Breast epithelium (tissue), 4 donors: ENCODE measurements at regions not wholly inside any gene's neighbourhood (a gene's known extent, or its start where the extent isn't known, plus 50 kb on each side); places are given as distances from the start of the nearest gene placed in this dataset.

Experiments
- DNase-seq, 2 donors: peaks; one replicate each; pipeline ENCODE4 v3.0.0-alpha.2; 2019; ENCODE audit warnings: low spot score in 2 of 2
- H3K27ac ChIP-seq, 2 donors: fragments of 200-600 bp; sonication (generic) in 1 of 2; one replicate each; pipeline ENCODE4 v1.5.1; 2016 to 2019; ENCODE audit warnings: mild to moderate bottlenecking in 1 of 2
- H3K27me3 ChIP-seq, 2 donors: fragments of 200-600 bp; sonication (generic) in 1 of 2; one replicate each; pipeline versions ENCODE4 v1.5.1 to v1.6.0; 2017 to 2019; ENCODE audit warnings: control low read depth in 1 of 2, mild to moderate bottlenecking in 1 of 2
- H3K36me3 ChIP-seq: fragments of 200-600 bp; one replicate; pipeline ENCODE4 v1.5.1; 2019
- H3K4me1 ChIP-seq, 2 donors: fragments of 200-600 bp; sonication (generic); one replicate each; pipeline ENCODE4 v1.5.1; 2016 to 2019; ENCODE audit warnings: control low read depth in 1 of 2
- H3K4me3 ChIP-seq, 3 donors: fragments of 200-600 bp; sonication (generic); 1 replicate in 2 of 3; 2 replicates in 1 of 3; pipeline ENCODE4 v1.5.1; 2016 to 2019; ENCODE audit warnings: mild to moderate bottlenecking in 3 of 3, moderate library complexity in 2 of 3
- H3K9me3 ChIP-seq, 2 donors: fragments of 200-600 bp; sonication (generic) in 1 of 2; one replicate each; pipeline ENCODE4 v1.5.1; 2016 to 2019; ENCODE audit warnings: control low read depth in 1 of 2
- POLR2A ChIP-seq: fragments of 450-650 bp; IDR thresholded peaks from one replicate; pipeline ENCODE4 v1.6.1; 2016; ENCODE audit warnings: antibody characterized with exemption, mild to moderate bottlenecking, moderate library complexity
- POLR2AphosphoS5 ChIP-seq, 3 donors: sonication (generic); formaldehyde crosslinking; IDR thresholded peaks; one replicate each; pipeline ENCODE4 v1.6.1; 2017; ENCODE audit warnings: antibody characterized with exemption in 3 of 3
- intact Hi-C: fragments of 100-400 bp; cut with DNase I; formaldehyde crosslinking; loops from one replicate; pipeline ENCODE4 v1.15.1; 2023; ENCODE audit warnings: low total_unique reads
- TF ChIP-seq, protein P1 (sequence below), 3 donors: fragments of 450-650 bp; IDR thresholded peaks; one replicate each; pipeline ENCODE4 v1.5.1; 2016 to 2017; ENCODE audit warnings: antibody characterized with exemption in 3 of 3, mild to moderate bottlenecking in 3 of 3, moderate library complexity in 3 of 3

- intact Hi-C loops, result no loop called here
- Histone ChIP-seq H3K4me3 (no peak overlapping the region), H3K4me1 (no peaks in the 10 kb centered on the region), H3K27me3 (peaks cover 0 to 50% of the 10 kb centered on the region in 2 donors), H3K9me3 (no peaks in the 10 kb centered on the region), H3K36me3 (no peaks in the 10 kb centered on the region), H3K27ac (no peak overlapping the region)
- TF ChIP-seq, protein P1, sequence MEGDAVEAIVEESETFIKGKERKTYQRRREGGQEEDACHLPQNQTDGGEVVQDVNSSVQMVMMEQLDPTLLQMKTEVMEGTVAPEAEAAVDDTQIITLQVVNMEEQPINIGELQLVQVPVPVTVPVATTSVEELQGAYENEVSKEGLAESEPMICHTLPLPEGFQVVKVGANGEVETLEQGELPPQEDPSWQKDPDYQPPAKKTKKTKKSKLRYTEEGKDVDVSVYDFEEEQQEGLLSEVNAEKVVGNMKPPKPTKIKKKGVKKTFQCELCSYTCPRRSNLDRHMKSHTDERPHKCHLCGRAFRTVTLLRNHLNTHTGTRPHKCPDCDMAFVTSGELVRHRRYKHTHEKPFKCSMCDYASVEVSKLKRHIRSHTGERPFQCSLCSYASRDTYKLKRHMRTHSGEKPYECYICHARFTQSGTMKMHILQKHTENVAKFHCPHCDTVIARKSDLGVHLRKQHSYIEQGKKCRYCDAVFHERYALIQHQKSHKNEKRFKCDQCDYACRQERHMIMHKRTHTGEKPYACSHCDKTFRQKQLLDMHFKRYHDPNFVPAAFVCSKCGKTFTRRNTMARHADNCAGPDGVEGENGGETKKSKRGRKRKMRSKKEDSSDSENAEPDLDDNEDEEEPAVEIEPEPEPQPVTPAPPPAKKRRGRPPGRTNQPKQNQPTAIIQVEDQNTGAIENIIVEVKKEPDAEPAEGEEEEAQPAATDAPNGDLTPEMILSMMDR (IDR thresholded peaks at IDR 0.05), result no peak
- no peak for TF ChIP-seq POLR2AphosphoS5 (IDR thresholded peaks at IDR 0.05)
- no peak for TF ChIP-seq POLR2A
- no peak for DNase-seq
Observed at GRCh38 chr11:134512061-134512460, 100.0 kb upstream of the B3GAT1 start.

DNA sequence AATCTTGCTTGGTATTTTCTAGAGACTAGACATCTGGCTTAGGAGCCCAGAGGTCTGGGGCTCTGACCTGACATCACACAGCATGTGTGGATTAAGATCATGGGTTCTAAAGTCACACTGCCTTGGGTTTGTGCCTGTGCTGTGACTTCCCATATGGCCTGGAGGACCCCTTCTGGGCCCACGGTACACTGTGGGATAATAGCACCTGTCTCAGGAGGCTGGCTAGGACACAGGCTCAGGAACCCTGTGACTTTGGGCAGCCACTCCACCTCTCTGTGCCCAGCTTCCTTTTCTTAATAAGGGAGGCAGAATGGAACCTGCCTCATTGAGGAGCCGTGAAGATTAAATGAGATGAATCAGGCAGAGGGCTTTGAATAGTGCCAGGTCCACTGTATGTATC is 99.2 kb upstream of the B3GAT1 start:
- no peak for DNase-seq
- TF ChIP-seq POLR2AphosphoS5 (IDR thresholded peaks at IDR 0.05) (no peak), POLR2A (no peak)
- TF ChIP-seq, protein P1 (IDR thresholded peaks at IDR 0.05), result no peak
- Histone ChIP-seq H3K4me1 (no peaks in the 10 kb centered on the region), H3K27me3 (peaks cover 0 to 44% of the 10 kb centered on the region in 2 donors), H3K4me3 (no peak overlapping the region), H3K9me3 (no peaks in the 10 kb centered on the region), H3K27ac (no peak overlapping the region), H3K36me3 (no peaks in the 10 kb centered on the region)
- intact Hi-C loops, result no loop called here

GRCh38 chr11:134510233-134511040 is 98.4 kb upstream of the B3GAT1 start:
- intact Hi-C loops, result no loop called here
- Histone ChIP-seq H3K27ac (no peak overlapping the region), H3K4me1 (no peaks in the 10 kb centered on the region), H3K9me3 (no peaks in the 10 kb centered on the region), H3K27me3 (peaks cover 0 to 36% of the 10 kb centered on the region in 2 donors), H3K36me3 (no peaks in the 10 kb centered on the region), H3K4me3 (no peak overlapping the region)
- TF ChIP-seq, protein P1 (IDR thresholded peaks at IDR 0.05), result no peak
- TF ChIP-seq POLR2A (no peak), POLR2AphosphoS5 (IDR thresholded peaks at IDR 0.05) (no peak)
- DNase-seq, result peak in 1 of 2 donors; percentile 31

GRCh38 chr11:134509381-134510232 is 97.6 kb upstream of the B3GAT1 start:
- no peak overlapping the region for H3K4me3 ChIP-seq
- H3K9me3 ChIP-seq, result no peaks in the 10 kb centered on the region
- peaks cover 0 to 31% of the 10 kb centered on the region in 2 donors for H3K27me3 ChIP-seq
- no peaks in the 10 kb centered on the region for H3K4me1 ChIP-seq
- DNase-seq, result peak in 1 of 2 donors; percentile 46
- no peaks in the 10 kb centered on the region for H3K36me3 ChIP-seq
- TF ChIP-seq POLR2A, result no peak
- TF ChIP-seq, protein P1 (IDR thresholded peaks at IDR 0.05), result no peak
- no peak for TF ChIP-seq POLR2AphosphoS5 (IDR thresholded peaks at IDR 0.05)
- H3K27ac ChIP-seq, result no peak overlapping the region
- intact Hi-C loops, result no loop called here
